22Rv1 (cell line): ENCODE measurements at regions not wholly inside any gene's neighbourhood (a gene's known extent, or its start where the extent isn't known, plus 50 kb on each side); places are given as distances from the start of the nearest gene placed in this dataset.

Source experiments
- ZFX ChIP-seq: fragments of 450-650 bp; IDR thresholded peaks from 2 replicates; pipeline ENCODE4 v1.6.1; 2017; ENCODE audit warnings: antibody characterized with exemption, borderline replicate concordance
- TF ChIP-seq, protein P1 (sequence below): fragments of 450-650 bp; IDR thresholded peaks from 2 replicates; pipeline ENCODE4 v1.5.1; 2017; ENCODE audit warnings: mild to moderate bottlenecking

DNA sequence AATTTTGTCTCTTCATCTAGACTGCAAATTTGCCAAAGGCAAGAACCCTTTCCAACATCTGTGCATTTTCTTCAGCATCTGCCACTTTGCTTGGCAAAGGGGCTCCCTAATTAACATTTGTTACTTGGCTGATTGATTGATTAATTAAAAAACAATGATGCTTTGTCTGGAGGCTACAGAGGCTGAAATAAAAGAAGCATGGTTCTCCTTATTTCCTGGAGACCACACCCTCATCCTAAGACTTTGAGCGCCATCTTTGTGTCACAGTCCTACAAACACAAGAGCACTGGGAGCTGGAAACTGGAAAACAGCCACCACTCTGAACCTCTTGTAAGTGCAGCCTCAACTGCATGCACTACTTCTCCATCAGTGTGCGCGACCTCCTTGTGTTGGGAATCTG, 189.2 kb downstream of the C7orf25 start:
- TF ChIP-seq, protein P1, sequence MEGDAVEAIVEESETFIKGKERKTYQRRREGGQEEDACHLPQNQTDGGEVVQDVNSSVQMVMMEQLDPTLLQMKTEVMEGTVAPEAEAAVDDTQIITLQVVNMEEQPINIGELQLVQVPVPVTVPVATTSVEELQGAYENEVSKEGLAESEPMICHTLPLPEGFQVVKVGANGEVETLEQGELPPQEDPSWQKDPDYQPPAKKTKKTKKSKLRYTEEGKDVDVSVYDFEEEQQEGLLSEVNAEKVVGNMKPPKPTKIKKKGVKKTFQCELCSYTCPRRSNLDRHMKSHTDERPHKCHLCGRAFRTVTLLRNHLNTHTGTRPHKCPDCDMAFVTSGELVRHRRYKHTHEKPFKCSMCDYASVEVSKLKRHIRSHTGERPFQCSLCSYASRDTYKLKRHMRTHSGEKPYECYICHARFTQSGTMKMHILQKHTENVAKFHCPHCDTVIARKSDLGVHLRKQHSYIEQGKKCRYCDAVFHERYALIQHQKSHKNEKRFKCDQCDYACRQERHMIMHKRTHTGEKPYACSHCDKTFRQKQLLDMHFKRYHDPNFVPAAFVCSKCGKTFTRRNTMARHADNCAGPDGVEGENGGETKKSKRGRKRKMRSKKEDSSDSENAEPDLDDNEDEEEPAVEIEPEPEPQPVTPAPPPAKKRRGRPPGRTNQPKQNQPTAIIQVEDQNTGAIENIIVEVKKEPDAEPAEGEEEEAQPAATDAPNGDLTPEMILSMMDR: no peak
- TF ChIP-seq ZFX: no peak
